ENCODE measurements at regions not wholly inside any gene's neighbourhood (a gene's known extent, or its start where the extent isn't known, plus 50 kb on each side); places are given as distances from the start of the nearest gene placed in this dataset.
"Not testable (repeated sequence)": the region's sequence is repeated elsewhere in the genome, so short reads cannot be mapped to it uniquely, and the experiment has no call there.

- DNase-seq = no peak
Observed at GRCh38 chr4:141541851-141542250, 94.5 kb upstream of the IL15 start.

- DNase-seq = no peak
Observed at GRCh38 chr4:141543176-141543575, 93.2 kb upstream of the IL15 start.

GRCh38 chr4:141543706-141544105 lies 92.7 kb upstream of the IL15 start:
- DNase-seq = no peak

- no peak for DNase-seq
Observed at GRCh38 chr4:141548791-141549190, 87.6 kb upstream of the IL15 start.

- DNase-seq = no peak
Observed at GRCh38 chr4:141560056-141560455, 76.3 kb upstream of the IL15 start.

GRCh38 chr4:141562649-141563048 lies 73.7 kb upstream of the IL15 start:
- no peak for DNase-seq

- DNase-seq = no peak
Observed at GRCh38 chr4:141563723-141564122, 72.7 kb upstream of the IL15 start.

GRCh38 chr4:141564961-141565360 lies 71.4 kb upstream of the IL15 start:
- DNase-seq = not testable (repeated sequence)

- DNase-seq = no peak
Observed at GRCh38 chr4:141565379-141566089, 70.8 kb upstream of the IL15 start.

- no peak for DNase-seq
Observed at GRCh38 chr4:141567326-141567915, 69.0 kb upstream of the IL15 start.

- DNase-seq = no peak
Observed at GRCh38 chr4:141569141-141569540, 67.2 kb upstream of the IL15 start.

- no peak for DNase-seq
Observed at GRCh38 chr4:141570290-141570689, 66.1 kb upstream of the IL15 start.

GRCh38 chr4:141571362-141571761 lies 65.0 kb upstream of the IL15 start:
- DNase-seq = no peak

GRCh38 chr4:141571793-141572192 lies 64.6 kb upstream of the IL15 start:
- DNase-seq = no peak

GRCh38 chr4:141573678-141574077 lies 62.7 kb upstream of the IL15 start:
- DNase-seq = no peak

- DNase-seq = no peak
Observed at GRCh38 chr4:141575884-141576283, 60.5 kb upstream of the IL15 start.

GRCh38 chr4:141576585-141577110 lies 59.7 kb upstream of the IL15 start:
- no peak for DNase-seq

GRCh38 chr4:141578451-141578850 lies 57.9 kb upstream of the IL15 start:
- no peak for DNase-seq

GRCh38 chr4:141580523-141580922 lies 55.9 kb upstream of the IL15 start:
- DNase-seq = no peak

Measured in SIG-M5 (cell line).